ENCODE measurements at regions not wholly inside any gene's neighbourhood (a gene's known extent, or its start where the extent isn't known, plus 50 kb on each side); places are given as distances from the start of the nearest gene placed in this dataset.

- ATAC-seq (peak; percentile 51 to 77 (median 71)), DNase-seq (peak in 1 of 2 donors; percentile 92)
- peaks cover 30 to 32% of the 10 kb centered on the region in 2 donors for H3K27me3 Mint-ChIP-seq (ENCODE audit: low read depth in 2 of 2)
- intact Hi-C loops (cut with micrococcal nuclease): no loop called here
- no peak for TF ChIP-seq CTCF (IDR thresholded peaks at IDR 0.05)
- no peak overlapping the region for H3K27ac Mint-ChIP-seq
- H3K9me3 Mint-ChIP-seq: no peaks in the 10 kb centered on the region
- peak overlapping the region; percentile 40 for H3K4me3 Mint-ChIP-seq
- Histone ChIP-seq H3K9me3 (ENCODE audit: control insufficient read depth, insufficient read depth, low read length) (no peaks in the 10 kb centered on the region), H3K4me1 (ENCODE audit: control insufficient read depth, insufficient read depth, low read length) (peaks cover 27% of the 10 kb centered on the region), H3K4me3 (ENCODE audit: low read length) (peak overlapping the region; percentile 23), H3K27ac (ENCODE audit: low read length) (peak overlapping the region; percentile 55), H3K36me3 (ENCODE audit: control insufficient read depth, insufficient read depth, low read length) (no peaks in the 10 kb centered on the region), H3K27me3 (ENCODE audit: control insufficient read depth, insufficient read depth, low read length) (peaks cover 7% of the 10 kb centered on the region)
- no peaks in the 10 kb centered on the region for H3K36me3 Mint-ChIP-seq
- peaks cover 0 to 14% of the 10 kb centered on the region in 2 donors for H3K4me1 Mint-ChIP-seq
- WGBS (ENCODE audit: insufficient coverage): 5% methylated on average over 57 of the region's 58 CpGs
Measured at GRCh38 chr1:23619299-23620188, 60.2 kb upstream of the ID3 start.

- H3K36me3 Mint-ChIP-seq: no peaks in the 10 kb centered on the region
- no peak for DNase-seq
- intact Hi-C loops (cut with micrococcal nuclease): no loop called here
- H3K4me3 ChIP-seq (ENCODE audit: low read length): peak overlapping the region; percentile 19
- H3K4me1 ChIP-seq (ENCODE audit: control insufficient read depth, insufficient read depth, low read length): peaks cover 33% of the 10 kb centered on the region
- peaks cover 0 to 16% of the 10 kb centered on the region in 2 donors for H3K4me1 Mint-ChIP-seq
- H3K27me3 Mint-ChIP-seq (ENCODE audit: low read depth in 2 of 2): peaks cover 23 to 28% of the 10 kb centered on the region in 2 donors
- 82% methylated on average over 7 of the region's 7 CpGs for WGBS (ENCODE audit: insufficient coverage)
- H3K36me3 ChIP-seq (ENCODE audit: control insufficient read depth, insufficient read depth, low read length): no peaks in the 10 kb centered on the region
- H3K9me3 ChIP-seq (ENCODE audit: control insufficient read depth, insufficient read depth, low read length): no peaks in the 10 kb centered on the region
- no peak for TF ChIP-seq CTCF (IDR thresholded peaks at IDR 0.05)
- ATAC-seq: no peak
- peaks cover 7% of the 10 kb centered on the region for H3K27me3 ChIP-seq (ENCODE audit: control insufficient read depth, insufficient read depth, low read length)
- peak overlapping the region; percentile 49 for H3K27ac ChIP-seq (ENCODE audit: low read length)
- peak overlapping the region; percentile 5 for H3K4me3 Mint-ChIP-seq
- H3K9me3 Mint-ChIP-seq: no peaks in the 10 kb centered on the region
- no peak overlapping the region for H3K27ac Mint-ChIP-seq
Measured at GRCh38 chr1:23618586-23619083, 59.3 kb upstream of the ID3 start.

- no peaks in the 10 kb centered on the region for H3K9me3 Mint-ChIP-seq
- no peak overlapping the region for H3K4me3 Mint-ChIP-seq
- ATAC-seq (no peak), DNase-seq (no peak)
- no peaks in the 10 kb centered on the region for H3K9me3 ChIP-seq (ENCODE audit: control insufficient read depth, insufficient read depth, low read length)
- H3K36me3 Mint-ChIP-seq: no peaks in the 10 kb centered on the region
- WGBS (ENCODE audit: insufficient coverage): 80% methylated on average over 7 of the region's 8 CpGs
- H3K27ac Mint-ChIP-seq: no peak overlapping the region
- TF ChIP-seq CTCF (IDR thresholded peaks at IDR 0.05): no peak
- H3K4me1 ChIP-seq (ENCODE audit: control insufficient read depth, insufficient read depth, low read length): peaks cover 47% of the 10 kb centered on the region
- H3K4me3 ChIP-seq (ENCODE audit: low read length): no peak overlapping the region
- H3K27me3 Mint-ChIP-seq (ENCODE audit: low read depth in 2 of 2): peaks cover 23 to 28% of the 10 kb centered on the region in 2 donors
- no peaks in the 10 kb centered on the region for H3K36me3 ChIP-seq (ENCODE audit: control insufficient read depth, insufficient read depth, low read length)
- H3K27me3 ChIP-seq (ENCODE audit: control insufficient read depth, insufficient read depth, low read length): peaks cover 7% of the 10 kb centered on the region
- no peak overlapping the region for H3K27ac ChIP-seq (ENCODE audit: low read length)
- intact Hi-C loops (cut with micrococcal nuclease): no loop called here
- H3K4me1 Mint-ChIP-seq: peaks cover 0 to 25% of the 10 kb centered on the region in 2 donors
Measured at GRCh38 chr1:23617084-23617521, 57.8 kb upstream of the ID3 start.

All from natural killer cell (primary cell).